ENCODE measurements at regions not wholly inside any gene's neighbourhood (a gene's known extent, or its start where the extent isn't known, plus 50 kb on each side); places are given as distances from the start of the nearest gene placed in this dataset.

DNA sequence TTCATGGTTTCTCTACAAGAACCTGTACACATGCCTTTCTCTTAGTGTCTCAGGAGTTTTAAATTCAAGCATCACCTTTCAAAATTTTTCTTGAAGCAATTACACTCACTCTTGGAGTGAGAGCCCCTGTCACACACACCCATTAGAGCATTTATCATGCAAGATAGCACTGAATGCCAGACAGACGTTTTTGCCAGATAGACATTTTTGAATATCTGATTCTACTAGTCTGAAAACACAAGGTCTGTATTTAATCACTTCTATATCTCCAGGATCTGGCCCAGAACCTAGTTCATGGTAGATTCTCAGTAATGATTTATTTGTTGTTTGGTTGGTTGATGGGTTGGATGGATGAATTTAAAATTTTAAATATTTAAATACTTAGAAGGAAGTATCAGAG lies 60.9 kb upstream of the PDE1C start:
- CTCF ChIA-PET = no interaction called here
- intact Hi-C loops (cut with micrococcal nuclease) = no loop called here
- H3K27me3 ChIP-seq (ENCODE audit: low read length) = no peaks in the 10 kb centered on the region
- no peak overlapping the region for H2AFZ ChIP-seq (ENCODE audit: low read length)
- no peak overlapping the region for H3K4me3 ChIP-seq (ENCODE audit: low read length)
- H3F3A ChIP-seq (ENCODE audit: low read length, unreplicated experiment) = no peaks in the 10 kb centered on the region
- no peaks in the 10 kb centered on the region for H3K36me3 ChIP-seq (ENCODE audit: low read depth, low read length)
- no peaks in the 10 kb centered on the region for H3K9me2 ChIP-seq (replicated peaks; ENCODE audit: low read length)
- no peak for DNase-seq
- H3K9me3 ChIP-seq (ENCODE audit: low read length) = no peaks in the 10 kb centered on the region
- POLR2A ChIA-PET (ENCODE audit: unreplicated experiment) = no interaction called here
- no peak overlapping the region for H3K9ac ChIP-seq (ENCODE audit: low read length)
- TF ChIP-seq EZH2phosphoT487 (IDR thresholded peaks at IDR 0.05; ENCODE audit: borderline replicate concordance, low read length) (no peak), EZH2 (IDR thresholded peaks at IDR 0.05; ENCODE audit: low read length, unreplicated experiment) (no peak)
- TF ChIP-seq, protein P1, sequence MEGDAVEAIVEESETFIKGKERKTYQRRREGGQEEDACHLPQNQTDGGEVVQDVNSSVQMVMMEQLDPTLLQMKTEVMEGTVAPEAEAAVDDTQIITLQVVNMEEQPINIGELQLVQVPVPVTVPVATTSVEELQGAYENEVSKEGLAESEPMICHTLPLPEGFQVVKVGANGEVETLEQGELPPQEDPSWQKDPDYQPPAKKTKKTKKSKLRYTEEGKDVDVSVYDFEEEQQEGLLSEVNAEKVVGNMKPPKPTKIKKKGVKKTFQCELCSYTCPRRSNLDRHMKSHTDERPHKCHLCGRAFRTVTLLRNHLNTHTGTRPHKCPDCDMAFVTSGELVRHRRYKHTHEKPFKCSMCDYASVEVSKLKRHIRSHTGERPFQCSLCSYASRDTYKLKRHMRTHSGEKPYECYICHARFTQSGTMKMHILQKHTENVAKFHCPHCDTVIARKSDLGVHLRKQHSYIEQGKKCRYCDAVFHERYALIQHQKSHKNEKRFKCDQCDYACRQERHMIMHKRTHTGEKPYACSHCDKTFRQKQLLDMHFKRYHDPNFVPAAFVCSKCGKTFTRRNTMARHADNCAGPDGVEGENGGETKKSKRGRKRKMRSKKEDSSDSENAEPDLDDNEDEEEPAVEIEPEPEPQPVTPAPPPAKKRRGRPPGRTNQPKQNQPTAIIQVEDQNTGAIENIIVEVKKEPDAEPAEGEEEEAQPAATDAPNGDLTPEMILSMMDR (conservative IDR thresholded peaks at IDR 0.05; ENCODE audit: low read depth, low read length) = no peak
- no peaks in the 10 kb centered on the region for H3K4me1 ChIP-seq (ENCODE audit: insufficient read depth, low read length)
- H4K20me1 ChIP-seq (ENCODE audit: low read length) = no peaks in the 10 kb centered on the region
- H3K27ac ChIP-seq (ENCODE audit: low read length) = no peak overlapping the region
- no peaks in the 10 kb centered on the region for H3K79me2 ChIP-seq (ENCODE audit: low read length)
- BruUV-seq (replicated peaks) = no TSS peak
- no peak overlapping the region for H3K4me2 ChIP-seq (ENCODE audit: low read length)
- ATAC-seq = no peak

DNA sequence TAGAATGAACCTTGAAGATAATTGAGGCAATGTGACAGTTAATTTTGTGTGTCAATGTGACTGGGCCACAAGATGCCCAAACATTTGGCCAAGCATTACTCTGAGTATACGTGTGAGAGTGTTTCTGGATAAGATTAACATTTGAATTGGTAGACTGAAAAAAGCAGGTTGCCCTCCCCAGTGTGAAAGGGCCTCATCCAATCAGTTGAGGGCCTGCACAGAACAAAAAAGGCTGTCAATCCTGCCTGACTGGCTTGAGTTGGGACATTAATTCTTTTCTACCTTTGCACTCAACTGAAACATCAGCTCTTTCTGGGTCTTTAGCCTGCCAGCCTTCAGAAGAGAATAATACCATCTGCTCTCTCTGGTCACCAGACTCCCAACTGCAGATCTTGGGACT lies 56.6 kb upstream of the PDE1C start:
- no peak for ATAC-seq
- BruUV-seq (replicated peaks) = no TSS peak

More for the DNA sequence above, 56.6 kb upstream of the PDE1C start:
- POLR2A ChIA-PET (ENCODE audit: unreplicated experiment) = no interaction called here
- DNase-seq = no peak
- intact Hi-C loops (cut with micrococcal nuclease) = no loop called here
- H2AFZ ChIP-seq (ENCODE audit: low read length) = no peak overlapping the region
- H3K4me1 ChIP-seq (ENCODE audit: insufficient read depth, low read length) = no peaks in the 10 kb centered on the region
- H3K4me2 ChIP-seq (ENCODE audit: low read length) = no peak overlapping the region
- CTCF ChIA-PET = no interaction called here
- TF ChIP-seq EZH2 (IDR thresholded peaks at IDR 0.05; ENCODE audit: low read length, unreplicated experiment) = no peak
- no peak for TF ChIP-seq EZH2phosphoT487 (IDR thresholded peaks at IDR 0.05; ENCODE audit: borderline replicate concordance, low read length)
- TF ChIP-seq, protein P1 (conservative IDR thresholded peaks at IDR 0.05; ENCODE audit: low read depth, low read length) = no peak
- no peaks in the 10 kb centered on the region for H3K9me3 ChIP-seq (ENCODE audit: low read length)
- no peaks in the 10 kb centered on the region for H3K36me3 ChIP-seq (ENCODE audit: low read depth, low read length)
- no peaks in the 10 kb centered on the region for H3K27me3 ChIP-seq (ENCODE audit: low read length)
- H3K79me2 ChIP-seq (ENCODE audit: low read length) = no peaks in the 10 kb centered on the region
- no peak overlapping the region for H3K4me3 ChIP-seq (ENCODE audit: low read length)
- no peaks in the 10 kb centered on the region for H3K9me2 ChIP-seq (replicated peaks; ENCODE audit: low read length)
- H4K20me1 ChIP-seq (ENCODE audit: low read length) = no peaks in the 10 kb centered on the region
- no peaks in the 10 kb centered on the region for H3F3A ChIP-seq (ENCODE audit: low read length, unreplicated experiment)
- no peak overlapping the region for H3K9ac ChIP-seq (ENCODE audit: low read length)
- H3K27ac ChIP-seq (ENCODE audit: low read length) = no peak overlapping the region

Data from PC-3 (cell line).